ENCODE measurements at regions not wholly inside any gene's neighbourhood (a gene's known extent, or its start where the extent isn't known, plus 50 kb on each side); places are given as distances from the start of the nearest gene placed in this dataset.

GRCh38 chr6:134844120-134844519, 105.8 kb downstream of the ALDH8A1 start:
- Histone ChIP-seq H3K4me3 (ENCODE audit: low read depth in 1 of 2, low read length in 2 of 2) (no peak overlapping the region), H3K9me3 (ENCODE audit: control insufficient read depth in 1 of 2, low read length in 2 of 2) (no peaks in the 10 kb centered on the region), H3K36me3 (ENCODE audit: control insufficient read depth in 1 of 2, insufficient read depth in 2 of 2, low read length in 2 of 2) (no peaks in the 10 kb centered on the region)

DNA sequence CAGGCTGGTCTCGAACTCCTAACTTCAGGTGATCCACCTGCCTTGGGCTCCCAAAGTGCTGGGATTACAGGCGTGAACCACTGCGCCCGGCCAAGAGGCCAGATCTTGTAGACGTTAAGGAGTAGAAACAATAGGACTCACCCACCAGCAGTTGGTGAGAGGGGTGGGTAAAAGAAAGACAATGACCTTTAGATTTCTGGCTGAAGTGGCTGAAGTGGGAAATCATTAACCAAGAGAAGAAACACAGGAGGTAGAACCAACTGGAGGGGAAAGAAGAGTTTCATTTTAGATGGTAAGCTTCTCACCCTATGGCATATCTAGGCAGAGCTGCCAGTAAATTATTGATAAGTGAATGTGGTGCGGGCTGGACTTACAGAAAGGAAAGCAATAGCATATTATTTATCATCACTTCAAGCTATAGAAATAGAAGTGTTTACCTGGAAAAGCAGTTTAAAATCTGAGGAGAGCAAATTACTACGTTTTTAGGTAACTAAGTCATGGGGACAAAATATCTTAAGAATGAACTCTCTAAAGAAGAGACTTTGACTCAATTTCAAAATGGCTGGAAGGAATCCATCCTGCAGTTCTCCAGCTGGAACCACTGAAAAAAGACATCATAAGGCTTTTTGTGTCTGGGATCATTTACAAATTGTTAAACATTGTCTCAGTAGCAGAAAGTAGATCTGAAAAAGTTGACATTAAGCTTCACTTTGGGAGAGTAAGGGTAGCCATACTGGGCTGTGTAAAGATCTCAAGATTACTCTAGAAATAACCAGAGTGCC, 109.6 kb downstream of the ALDH8A1 start:
- no peaks in the 10 kb centered on the region for H3K36me3 ChIP-seq (ENCODE audit: control insufficient read depth in 1 of 2, insufficient read depth in 2 of 2, low read length in 2 of 2)
- no peaks in the 10 kb centered on the region for H3K4me1 ChIP-seq (ENCODE audit: control insufficient read depth in 1 of 2, insufficient read depth in 2 of 2, low read length in 2 of 2)
- no peaks in the 10 kb centered on the region for H3K9me3 ChIP-seq (ENCODE audit: control insufficient read depth in 1 of 2, low read length in 2 of 2)
- H3K27ac ChIP-seq (ENCODE audit: low read length): no peak overlapping the region
- no peak overlapping the region for H3K4me3 ChIP-seq (ENCODE audit: low read depth in 1 of 2, low read length in 2 of 2)
- H3K27me3 ChIP-seq (ENCODE audit: low read depth, low read length): no peaks in the 10 kb centered on the region

More at GRCh38 chr6:134844120-134844519, 105.8 kb downstream of the ALDH8A1 start:
- no peaks in the 10 kb centered on the region for H3K27me3 ChIP-seq (ENCODE audit: low read depth, low read length)
- H3K4me1 ChIP-seq (ENCODE audit: control insufficient read depth in 1 of 2, insufficient read depth in 2 of 2, low read length in 2 of 2): no peaks in the 10 kb centered on the region
- H3K27ac ChIP-seq (ENCODE audit: low read length): no peak overlapping the region

DNA sequence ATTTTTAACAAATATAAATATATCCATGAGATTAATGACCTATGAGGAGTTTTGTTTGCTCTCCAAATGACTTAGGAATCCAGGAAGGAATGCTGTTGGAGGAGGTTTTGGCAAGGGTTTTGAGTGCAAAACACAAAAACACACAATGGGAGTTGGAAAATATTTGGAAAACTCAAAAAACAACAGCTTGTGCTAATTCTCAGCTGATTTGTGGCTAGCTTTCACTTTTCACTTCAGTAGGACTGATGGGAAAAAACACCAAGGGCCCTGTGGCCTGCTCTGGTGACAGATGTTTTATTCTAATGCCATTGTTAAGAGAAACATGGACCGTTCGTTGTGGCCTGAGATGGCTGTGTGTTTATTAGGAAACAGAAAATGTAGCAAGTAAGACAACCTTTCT, 113.9 kb downstream of the ALDH8A1 start:
- peak overlapping the region; percentile 19 for H3K27ac ChIP-seq (ENCODE audit: low read length)
- no peak overlapping the region for H3K4me3 ChIP-seq (ENCODE audit: low read depth in 1 of 2, low read length in 2 of 2)

DNA sequence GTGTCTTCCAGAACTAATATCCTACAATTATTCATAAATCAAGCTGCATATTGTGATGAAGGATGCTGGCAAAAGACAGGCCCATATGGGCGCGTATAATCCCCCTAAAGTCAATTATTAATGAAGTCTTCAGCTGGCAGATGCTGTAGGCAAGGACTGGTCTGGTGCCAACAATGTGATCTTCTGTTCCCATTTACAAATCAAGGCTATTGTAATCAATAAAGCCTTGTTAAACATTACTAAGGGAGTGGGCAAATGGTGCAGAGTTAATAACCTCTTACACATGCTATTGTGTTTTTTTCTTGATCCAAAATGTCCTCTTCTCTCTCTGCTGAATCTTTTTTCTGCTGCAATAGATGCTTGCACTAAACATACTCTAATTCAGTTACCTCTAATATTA, 119.0 kb downstream of the ALDH8A1 start:
- Histone ChIP-seq H3K4me3 (ENCODE audit: low read depth in 1 of 2, low read length in 2 of 2) (no peak overlapping the region), H3K9me3 (ENCODE audit: control insufficient read depth in 1 of 2, low read length in 2 of 2) (no peaks in the 10 kb centered on the region), H3K4me1 (ENCODE audit: control insufficient read depth in 1 of 2, insufficient read depth in 2 of 2, low read length in 2 of 2) (peaks cover 0 to 3% of the 10 kb centered on the region in 2 donors), H3K36me3 (ENCODE audit: control insufficient read depth in 1 of 2, insufficient read depth in 2 of 2, low read length in 2 of 2) (no peaks in the 10 kb centered on the region), H3K27me3 (ENCODE audit: low read depth, low read length) (no peaks in the 10 kb centered on the region), H3K27ac (ENCODE audit: low read length) (no peak overlapping the region)

More for the DNA sequence above, 113.9 kb downstream of the ALDH8A1 start:
- no peaks in the 10 kb centered on the region for H3K36me3 ChIP-seq (ENCODE audit: control insufficient read depth in 1 of 2, insufficient read depth in 2 of 2, low read length in 2 of 2)
- no peaks in the 10 kb centered on the region for H3K27me3 ChIP-seq (ENCODE audit: low read depth, low read length)
- H3K9me3 ChIP-seq (ENCODE audit: control insufficient read depth in 1 of 2, low read length in 2 of 2): no peaks in the 10 kb centered on the region
- no peaks in the 10 kb centered on the region for H3K4me1 ChIP-seq (ENCODE audit: control insufficient read depth in 1 of 2, insufficient read depth in 2 of 2, low read length in 2 of 2)

GRCh38 chr6:134830194-134830593, 119.7 kb downstream of the ALDH8A1 start:
- peaks cover 0 to 3% of the 10 kb centered on the region in 2 donors for H3K4me1 ChIP-seq (ENCODE audit: control insufficient read depth in 1 of 2, insufficient read depth in 2 of 2, low read length in 2 of 2)
- H3K27ac ChIP-seq (ENCODE audit: low read length): no peak overlapping the region
- H3K36me3 ChIP-seq (ENCODE audit: control insufficient read depth in 1 of 2, insufficient read depth in 2 of 2, low read length in 2 of 2): no peaks in the 10 kb centered on the region
- H3K4me3 ChIP-seq (ENCODE audit: low read depth in 1 of 2, low read length in 2 of 2): no peak overlapping the region
- no peaks in the 10 kb centered on the region for H3K9me3 ChIP-seq (ENCODE audit: control insufficient read depth in 1 of 2, low read length in 2 of 2)
- H3K27me3 ChIP-seq (ENCODE audit: low read depth, low read length): no peaks in the 10 kb centered on the region

- H3K36me3 ChIP-seq (ENCODE audit: control insufficient read depth in 1 of 2, insufficient read depth in 2 of 2, low read length in 2 of 2): no peaks in the 10 kb centered on the region
- H3K4me3 ChIP-seq (ENCODE audit: low read depth in 1 of 2, low read length in 2 of 2): no peak overlapping the region
These were observed 121.3 kb downstream of the ALDH8A1 start for GRCh38 chr6:134828641-134829040.

GRCh38 chr6:134826889-134827737, 122.8 kb downstream of the ALDH8A1 start:
- Histone ChIP-seq H3K9me3 (ENCODE audit: control insufficient read depth in 1 of 2, low read length in 2 of 2) (no peaks in the 10 kb centered on the region), H3K4me1 (ENCODE audit: control insufficient read depth in 1 of 2, insufficient read depth in 2 of 2, low read length in 2 of 2) (peaks cover 0 to 9% of the 10 kb centered on the region in 2 donors), H3K27me3 (ENCODE audit: low read depth, low read length) (no peaks in the 10 kb centered on the region), H3K27ac (ENCODE audit: low read length) (no peak overlapping the region), H3K4me3 (ENCODE audit: low read depth in 1 of 2, low read length in 2 of 2) (no peak overlapping the region), H3K36me3 (ENCODE audit: control insufficient read depth in 1 of 2, insufficient read depth in 2 of 2, low read length in 2 of 2) (no peaks in the 10 kb centered on the region)

More at GRCh38 chr6:134828641-134829040, 121.3 kb downstream of the ALDH8A1 start:
- Histone ChIP-seq H3K27me3 (ENCODE audit: low read depth, low read length) (no peaks in the 10 kb centered on the region), H3K4me1 (ENCODE audit: control insufficient read depth in 1 of 2, insufficient read depth in 2 of 2, low read length in 2 of 2) (peaks cover 0 to 3% of the 10 kb centered on the region in 2 donors), H3K27ac (ENCODE audit: low read length) (no peak overlapping the region), H3K9me3 (ENCODE audit: control insufficient read depth in 1 of 2, low read length in 2 of 2) (no peaks in the 10 kb centered on the region)

DNA sequence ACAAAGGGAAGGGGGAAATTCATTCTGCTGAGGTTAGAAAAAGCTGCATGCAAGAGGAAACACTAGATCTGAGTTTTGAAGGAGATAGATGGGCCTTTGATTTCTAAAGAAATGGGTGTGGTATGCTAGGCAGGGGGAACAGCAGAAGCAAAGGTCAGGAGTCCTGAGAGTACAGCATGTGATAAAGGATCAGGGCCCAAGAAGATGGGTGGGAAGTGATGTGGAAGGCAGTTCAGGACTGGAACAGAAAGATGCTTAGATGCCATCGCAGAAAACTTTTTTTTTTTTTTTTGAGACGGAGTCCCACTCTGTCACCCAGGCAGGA, 126.2 kb downstream of the ALDH8A1 start:
- Histone ChIP-seq H3K4me1 (ENCODE audit: control insufficient read depth in 1 of 2, insufficient read depth in 2 of 2, low read length in 2 of 2) (peaks cover 0 to 9% of the 10 kb centered on the region in 2 donors), H3K9me3 (ENCODE audit: control insufficient read depth in 1 of 2, low read length in 2 of 2) (no peaks in the 10 kb centered on the region), H3K36me3 (ENCODE audit: control insufficient read depth in 1 of 2, insufficient read depth in 2 of 2, low read length in 2 of 2) (no peaks in the 10 kb centered on the region), H3K4me3 (ENCODE audit: low read depth in 1 of 2, low read length in 2 of 2) (no peak overlapping the region), H3K27ac (ENCODE audit: low read length) (no peak overlapping the region), H3K27me3 (ENCODE audit: low read depth, low read length) (no peaks in the 10 kb centered on the region)

- Histone ChIP-seq H3K9me3 (ENCODE audit: control insufficient read depth in 1 of 2, low read length in 2 of 2) (no peaks in the 10 kb centered on the region), H3K27ac (ENCODE audit: low read length) (no peak overlapping the region), H3K36me3 (ENCODE audit: control insufficient read depth in 1 of 2, insufficient read depth in 2 of 2, low read length in 2 of 2) (no peaks in the 10 kb centered on the region), H3K4me1 (ENCODE audit: control insufficient read depth in 1 of 2, insufficient read depth in 2 of 2, low read length in 2 of 2) (peaks cover 0 to 9% of the 10 kb centered on the region in 2 donors), H3K4me3 (ENCODE audit: low read depth in 1 of 2, low read length in 2 of 2) (no peak overlapping the region), H3K27me3 (ENCODE audit: low read depth, low read length) (no peaks in the 10 kb centered on the region)
These were observed 126.8 kb downstream of the ALDH8A1 start for GRCh38 chr6:134822920-134823709.

DNA sequence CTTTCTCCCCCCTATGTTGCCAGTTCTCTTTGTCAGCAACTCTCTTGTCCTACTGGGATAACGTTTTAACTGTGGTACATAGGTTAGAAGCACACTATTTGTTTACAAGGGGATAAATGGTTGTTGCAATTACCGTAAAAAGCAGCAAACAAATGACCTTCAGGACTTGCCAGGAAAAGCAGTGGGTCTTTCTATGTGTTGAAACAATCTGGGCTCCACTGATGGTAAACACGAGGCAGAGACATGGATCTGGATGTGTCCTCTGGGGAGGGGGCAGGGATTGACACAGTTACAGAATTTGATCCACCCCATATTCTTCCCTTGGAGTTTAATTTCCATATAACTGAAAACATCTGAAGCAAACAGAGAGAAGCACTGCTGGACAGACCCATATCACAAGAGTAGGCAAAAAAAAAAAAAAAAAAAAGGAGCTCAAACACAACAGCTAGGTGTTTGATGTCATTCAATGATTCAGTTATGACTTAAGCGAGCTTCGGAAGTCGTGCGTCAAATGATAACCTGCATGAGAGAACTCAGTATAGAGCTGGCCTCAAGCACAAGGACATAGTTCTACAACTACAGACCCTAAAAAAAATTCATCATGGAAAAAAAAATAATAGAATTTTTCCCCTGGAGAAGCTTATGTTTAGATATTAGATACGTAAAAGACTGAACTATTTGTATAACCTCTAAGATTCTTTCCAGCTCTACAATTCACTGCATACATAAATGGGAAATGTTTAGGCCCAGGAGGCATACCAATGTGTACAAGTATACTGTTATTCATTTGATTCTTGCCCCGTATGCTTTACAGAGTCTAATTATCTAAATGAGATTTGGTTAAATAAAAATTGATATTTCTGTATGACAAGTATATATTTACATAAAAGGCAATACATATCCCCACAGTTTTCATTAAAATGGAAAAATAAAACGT, 127.7 kb downstream of the ALDH8A1 start:
- H3K27ac ChIP-seq (ENCODE audit: low read length): no peak overlapping the region
- H3K4me3 ChIP-seq (ENCODE audit: low read depth in 1 of 2, low read length in 2 of 2): no peak overlapping the region
- H3K36me3 ChIP-seq (ENCODE audit: control insufficient read depth in 1 of 2, insufficient read depth in 2 of 2, low read length in 2 of 2): no peaks in the 10 kb centered on the region
- no peaks in the 10 kb centered on the region for H3K9me3 ChIP-seq (ENCODE audit: control insufficient read depth in 1 of 2, low read length in 2 of 2)
- H3K27me3 ChIP-seq (ENCODE audit: low read depth, low read length): no peaks in the 10 kb centered on the region
- H3K4me1 ChIP-seq (ENCODE audit: control insufficient read depth in 1 of 2, insufficient read depth in 2 of 2, low read length in 2 of 2): peaks cover 0 to 9% of the 10 kb centered on the region in 2 donors
